ELF-1 (cell line): ENCODE measurements at regions not wholly inside any gene's neighbourhood (a gene's known extent, or its start where the extent isn't known, plus 50 kb on each side); places are given as distances from the start of the nearest gene placed in this dataset.
A peak's percentile ranks its signal among the peaks of the same experiment; 100 is the strongest.

Source experiments
- DNase-seq: peaks from one replicate; pipeline ENCODE4 v3.0.0-alpha.2; 2016; ENCODE audit warnings: low read depth, low spot score

DNA sequence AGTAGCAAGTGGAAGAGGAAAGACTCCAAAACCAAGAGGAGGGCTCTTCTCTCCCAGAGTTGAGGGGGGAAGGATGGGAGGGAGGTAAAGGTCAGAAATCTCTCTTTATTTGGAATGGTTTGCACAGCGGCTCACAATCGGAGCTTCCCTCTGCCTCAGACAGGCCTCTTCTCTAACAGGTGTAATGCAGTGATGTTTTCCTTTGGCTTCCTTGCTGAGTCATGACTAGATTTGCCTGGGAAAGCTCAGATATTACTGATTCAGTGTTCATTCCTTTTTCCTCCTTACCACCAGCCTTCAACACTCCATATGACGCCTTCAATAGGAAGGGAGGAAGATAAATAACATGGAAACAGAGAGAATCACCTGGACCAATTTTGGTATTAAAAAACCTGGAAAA is 136.6 kb downstream of the RNF152 start:
- DNase-seq = no peak

DNA sequence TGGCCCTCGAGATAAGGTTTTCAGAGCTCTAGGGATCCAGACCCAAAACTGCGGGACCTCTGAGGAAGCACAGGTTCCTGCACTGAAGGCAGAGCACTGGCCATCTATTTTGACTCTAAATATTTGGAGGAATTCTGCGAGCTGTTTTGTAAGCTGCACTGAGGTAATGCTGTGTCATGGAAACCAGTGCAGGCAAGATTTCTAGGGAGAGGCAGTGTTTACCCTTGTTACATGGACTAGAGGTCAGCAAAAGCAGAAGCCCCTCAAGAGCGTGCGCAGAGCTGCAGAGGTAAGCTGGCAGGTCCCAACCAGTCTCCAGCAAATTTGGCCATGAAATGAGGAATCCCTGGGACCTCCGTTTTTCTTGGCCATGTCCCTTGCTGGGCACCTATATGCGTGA is 137.3 kb downstream of the RNF152 start:
- DNase-seq = peak; percentile 10

DNA sequence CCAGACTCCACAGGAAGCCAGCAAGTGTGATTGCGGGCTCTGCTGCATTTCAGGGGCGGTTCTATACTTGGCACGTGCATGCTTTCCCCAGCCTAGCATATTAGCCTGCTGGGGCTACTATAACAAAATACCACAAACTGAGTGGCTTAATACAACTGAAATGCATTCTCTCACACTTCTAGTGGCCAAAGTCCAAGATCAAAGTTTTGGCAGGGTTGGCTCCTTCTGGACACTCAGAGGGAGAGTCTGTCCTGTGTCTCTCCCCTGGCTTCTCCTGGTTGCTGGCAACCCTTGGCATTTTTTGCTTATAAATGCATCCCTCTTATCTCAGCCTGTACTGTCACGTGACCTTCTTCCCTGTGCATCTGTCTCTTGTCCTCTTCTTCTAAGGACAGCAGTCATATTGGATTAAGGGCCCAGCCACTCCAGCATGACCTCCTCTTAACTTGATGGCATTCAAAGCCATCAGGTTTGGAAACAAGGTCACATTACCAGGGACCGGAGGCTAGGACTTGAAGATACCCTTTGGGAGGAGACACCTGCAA is 138.7 kb downstream of the RNF152 start:
- no peak for DNase-seq

DNA sequence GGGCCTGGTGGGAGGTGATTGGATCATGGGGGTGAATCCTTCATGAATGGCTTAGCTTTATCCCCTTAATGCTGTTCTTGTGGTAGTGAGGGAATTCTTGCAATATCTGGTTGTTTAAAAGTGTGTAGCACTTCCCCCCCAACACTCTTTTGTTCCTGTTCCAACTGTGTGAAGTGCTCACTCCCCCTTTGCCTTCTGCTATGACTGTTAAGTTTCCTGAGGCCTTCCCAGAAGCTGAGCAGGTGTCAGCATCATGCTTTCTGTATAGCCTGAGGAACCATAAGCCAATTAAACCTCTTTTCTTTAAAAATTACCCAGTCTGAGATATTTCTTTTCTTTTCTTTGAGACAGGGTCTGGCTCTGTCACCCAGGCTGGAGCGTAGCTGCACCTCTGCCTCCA is 139.4 kb downstream of the RNF152 start:
- no peak for DNase-seq

DNA sequence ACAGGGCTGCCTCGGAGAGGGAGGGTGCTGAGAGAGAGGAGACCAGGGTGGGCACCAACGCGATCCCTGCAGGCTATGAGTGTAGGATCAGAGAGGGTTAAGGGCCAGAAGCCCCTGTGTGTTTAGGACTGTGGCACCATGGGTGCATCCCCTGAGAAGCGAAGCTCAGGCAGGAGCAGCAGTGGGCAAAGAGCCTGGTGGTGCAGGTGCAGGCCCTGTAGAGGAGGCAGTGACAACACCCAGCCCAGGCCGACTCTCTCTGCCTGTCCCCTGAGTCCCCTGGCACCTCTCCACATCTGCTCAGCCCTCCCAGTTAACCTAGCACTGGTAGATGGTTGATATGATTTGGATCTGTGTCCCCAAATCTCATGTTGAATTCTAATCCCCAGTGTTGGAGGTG is 139.8 kb downstream of the RNF152 start:
- DNase-seq = no peak

DNA sequence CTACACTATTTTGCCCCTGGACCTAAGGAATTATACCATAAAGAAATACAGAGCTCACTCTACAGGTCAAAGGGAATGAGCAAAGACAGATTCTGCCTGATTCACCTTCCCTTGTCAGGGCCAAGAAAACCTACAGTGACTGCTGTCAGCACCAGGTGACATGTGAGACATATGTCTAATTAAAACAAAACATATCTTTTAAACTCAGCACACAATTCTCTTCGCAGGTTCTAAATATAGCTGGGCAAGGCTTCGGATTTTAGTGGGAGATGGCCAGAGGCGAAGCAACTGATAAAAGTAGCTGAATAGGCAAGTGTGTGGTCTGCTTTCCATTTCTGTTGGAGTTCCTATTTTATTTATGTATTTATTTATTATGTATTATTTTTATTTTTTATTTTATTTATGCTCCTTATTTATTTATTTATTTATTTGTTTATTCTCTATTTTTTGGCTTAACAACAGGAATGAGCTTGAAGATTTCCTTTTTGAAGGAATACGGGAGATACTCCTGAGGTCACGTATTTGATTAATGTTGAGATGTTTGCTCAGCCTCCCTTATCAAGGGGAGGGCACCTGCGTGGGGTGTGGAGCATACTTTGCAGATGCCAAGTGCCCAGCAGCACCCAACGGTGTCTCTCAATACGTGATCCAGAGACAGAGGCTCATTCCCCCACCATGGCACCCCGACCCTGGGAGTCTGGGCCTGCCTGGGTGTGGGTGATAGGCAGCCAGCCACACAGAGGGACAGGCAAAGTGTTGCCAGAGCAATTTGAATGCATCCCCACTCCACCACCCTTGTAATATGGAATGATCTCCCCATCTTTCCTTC is 141.8 kb downstream of the RNF152 start:
- no peak for DNase-seq

DNA sequence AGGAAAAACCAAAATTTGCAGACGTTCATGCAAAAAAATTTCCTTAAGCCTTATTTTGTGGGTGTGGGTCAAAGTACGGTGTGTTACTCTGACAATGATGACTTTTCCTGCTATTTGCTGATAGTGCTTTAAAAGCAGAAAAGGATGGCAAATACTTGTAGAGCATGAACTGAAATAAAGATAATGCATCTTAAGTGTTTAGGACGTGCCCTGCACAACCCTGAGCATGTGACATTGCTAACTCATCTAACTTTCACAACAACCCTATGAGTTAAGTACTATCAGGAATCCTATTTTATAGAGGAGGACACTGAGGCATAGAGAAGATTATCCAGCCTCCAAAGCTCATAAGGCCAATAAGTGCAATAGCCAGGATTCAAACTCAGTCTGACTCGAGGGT is 143.3 kb downstream of the RNF152 start:
- no peak for DNase-seq

DNA sequence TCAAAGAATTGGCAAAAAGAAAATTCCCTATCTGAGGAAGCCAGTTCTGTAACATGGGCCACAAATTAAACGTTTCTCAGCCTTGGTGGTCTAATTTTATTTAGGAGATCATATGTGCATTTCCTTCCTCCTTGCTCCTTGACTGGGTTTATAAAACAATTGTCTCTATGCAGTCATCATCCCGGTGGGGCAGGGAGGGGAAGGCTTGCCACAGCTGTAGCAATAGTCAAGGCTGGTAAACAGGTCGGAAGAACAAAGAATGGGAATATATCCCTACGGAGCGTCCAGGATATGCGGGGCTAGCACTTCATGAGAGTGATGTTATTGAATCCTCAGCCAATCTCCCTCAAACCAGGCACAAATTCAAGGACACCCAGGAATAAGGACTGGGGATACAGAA is 143.8 kb downstream of the RNF152 start:
- no peak for DNase-seq

DNA sequence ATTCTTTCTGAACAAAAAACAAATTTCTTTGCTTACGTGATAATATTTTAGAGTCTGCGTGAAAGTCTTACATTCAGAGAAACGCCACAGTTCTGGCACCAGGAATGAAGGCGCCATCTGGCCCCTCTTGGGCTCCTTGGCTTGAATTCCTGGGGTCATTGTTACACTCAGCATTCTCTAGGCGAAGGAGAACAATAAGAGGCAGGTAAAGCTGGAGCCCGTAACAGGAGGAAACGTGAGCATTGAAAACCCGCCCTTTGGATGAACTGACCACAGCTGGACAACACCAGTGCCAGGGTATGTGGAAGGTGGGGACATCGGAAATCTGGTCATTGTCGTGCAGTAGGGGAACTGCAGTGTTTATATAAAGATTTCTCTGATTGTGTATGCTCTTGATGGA is 144.8 kb downstream of the RNF152 start:
- no peak for DNase-seq

DNA sequence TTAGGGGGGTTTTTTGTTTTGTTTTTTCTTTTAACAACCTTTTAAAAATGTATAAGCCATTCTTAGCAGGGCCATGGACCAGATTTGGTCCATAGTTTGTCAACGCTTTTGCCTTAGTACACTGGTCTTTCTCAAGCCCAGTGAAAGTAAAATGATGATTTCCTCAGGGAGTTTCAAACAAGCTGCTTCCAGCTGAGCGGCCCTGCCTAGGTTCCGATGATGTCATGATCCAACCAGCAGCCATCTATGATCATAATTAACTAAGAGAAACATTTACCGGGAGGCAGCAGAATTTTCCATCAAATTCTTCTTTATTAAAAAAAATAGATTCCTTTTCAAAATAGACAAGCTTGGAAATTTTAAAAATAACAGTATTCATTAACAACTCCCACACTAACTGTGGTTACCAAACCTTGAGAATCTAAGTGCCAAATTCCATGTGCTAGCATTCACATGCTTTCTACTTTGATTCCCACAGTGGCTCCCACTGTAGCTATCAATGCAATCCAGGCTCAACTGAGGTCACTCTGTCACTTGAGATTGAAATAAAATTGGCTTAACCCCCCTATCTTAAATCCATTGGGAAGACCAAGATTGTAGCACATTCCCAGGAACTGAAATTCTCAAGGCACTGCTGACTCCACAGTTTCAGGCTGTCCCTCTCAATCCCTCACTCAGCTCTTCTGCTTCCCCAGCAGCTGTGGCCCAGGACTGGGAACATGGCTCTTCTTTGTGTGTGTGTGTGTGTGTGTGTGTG is 148.9 kb downstream of the RNF152 start:
- DNase-seq = no peak

DNA sequence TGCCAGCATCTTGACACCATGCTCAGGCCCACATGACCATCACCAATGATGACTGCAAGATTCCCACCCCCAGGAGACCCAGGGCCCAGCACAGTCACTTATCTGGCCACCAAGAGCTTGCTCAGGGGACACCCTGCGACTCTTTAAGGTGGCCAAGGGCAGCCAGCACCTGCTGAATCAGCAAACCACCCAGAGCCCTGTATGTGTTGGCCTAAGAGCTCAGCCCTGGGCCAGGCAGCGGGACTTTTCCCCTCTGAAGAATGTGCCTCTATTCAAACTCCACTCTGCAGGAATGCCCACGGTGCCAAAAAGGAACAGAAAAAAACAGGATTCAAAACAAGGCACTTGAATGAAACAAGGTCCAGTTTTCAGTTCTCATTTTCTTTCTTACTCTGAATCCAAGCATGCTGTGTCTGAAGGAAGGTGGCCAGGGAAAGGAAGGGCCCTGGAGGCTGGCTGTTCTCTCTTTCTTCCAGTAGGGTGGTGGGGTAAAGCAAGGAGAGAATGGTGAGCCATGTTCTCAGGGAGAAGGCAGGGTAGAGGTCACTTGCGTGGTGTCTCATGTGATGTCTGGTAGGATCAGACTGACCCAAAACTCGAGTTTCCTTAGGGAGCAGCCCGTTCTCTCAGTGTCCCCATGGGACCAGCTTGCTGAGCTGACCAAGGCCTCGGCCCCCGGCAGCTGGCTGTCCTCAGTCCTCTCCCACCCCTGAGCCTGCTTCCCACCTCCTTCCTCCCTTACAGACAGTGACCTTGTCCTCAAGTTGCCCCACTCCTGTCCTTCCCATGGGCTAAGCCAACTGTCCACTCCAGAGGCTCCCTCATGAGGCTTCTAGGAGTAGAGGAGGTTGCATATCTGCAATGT is 150.0 kb downstream of the RNF152 start:
- no peak for DNase-seq

DNA sequence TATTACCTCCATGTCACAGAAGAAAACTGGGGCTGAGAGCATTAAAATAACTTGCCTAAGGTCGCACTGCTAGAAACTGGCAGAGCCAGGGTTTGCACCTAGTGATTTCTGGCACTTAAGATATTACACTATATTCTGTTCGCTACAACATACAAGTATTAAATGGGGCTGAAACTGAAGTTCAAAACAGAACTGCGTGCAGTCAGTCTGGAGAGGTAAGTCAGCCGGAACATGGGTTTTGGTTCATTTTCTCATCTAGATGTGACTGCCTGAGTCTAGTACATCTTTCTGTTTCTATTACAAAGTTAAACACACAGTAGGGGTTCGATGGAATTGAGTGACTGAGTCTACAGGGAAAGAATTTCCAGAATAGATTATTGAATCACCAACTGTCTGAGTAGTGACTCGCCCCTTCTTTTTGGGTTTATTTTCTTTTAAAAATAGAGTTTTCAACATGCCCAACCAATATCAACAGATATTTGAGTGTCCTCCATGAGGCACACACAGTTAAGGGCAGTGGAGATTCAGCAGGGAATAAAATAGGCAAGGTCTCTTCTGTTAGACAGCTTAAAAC is 150.8 kb downstream of the RNF152 start:
- DNase-seq = no peak

DNA sequence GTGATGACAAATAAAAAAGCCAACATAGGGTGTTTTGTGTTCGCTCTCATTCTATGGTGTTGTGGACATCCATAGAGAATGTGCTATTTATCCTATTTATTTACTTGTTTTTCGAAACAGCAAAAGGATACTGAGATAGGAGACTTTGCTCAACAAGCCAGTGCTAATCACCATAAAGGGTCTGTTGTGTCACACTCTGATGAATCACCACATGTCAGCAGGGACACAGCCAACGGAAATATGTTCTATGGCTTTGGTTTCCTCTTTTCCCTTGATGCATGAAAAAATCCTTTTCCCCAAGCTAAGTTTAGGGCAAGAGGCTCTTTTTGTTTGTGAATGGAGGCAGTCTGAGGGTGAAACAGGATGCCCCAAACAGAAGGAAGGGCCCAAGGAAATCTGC is 154.3 kb downstream of the RNF152 start:
- no peak for DNase-seq

DNA sequence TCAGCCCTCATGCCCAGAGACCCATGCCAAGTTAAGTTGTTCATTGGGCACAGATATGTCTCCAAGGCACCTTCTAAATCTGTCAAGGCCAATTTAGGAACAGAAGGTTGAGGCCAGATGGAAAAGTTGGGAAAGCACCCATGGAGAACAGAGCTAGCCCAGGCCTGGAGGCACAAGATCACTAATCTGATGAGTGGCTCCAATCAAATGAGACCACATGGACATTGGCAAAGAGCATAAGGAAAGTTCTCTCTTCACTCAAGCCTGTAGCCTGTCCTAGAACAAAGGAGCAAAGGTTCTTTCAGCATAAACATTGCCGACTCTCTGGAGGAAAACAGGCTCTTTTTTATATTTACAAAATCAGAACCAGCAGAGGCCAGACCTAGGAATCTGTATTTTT is 154.8 kb downstream of the RNF152 start:
- no peak for DNase-seq

DNA sequence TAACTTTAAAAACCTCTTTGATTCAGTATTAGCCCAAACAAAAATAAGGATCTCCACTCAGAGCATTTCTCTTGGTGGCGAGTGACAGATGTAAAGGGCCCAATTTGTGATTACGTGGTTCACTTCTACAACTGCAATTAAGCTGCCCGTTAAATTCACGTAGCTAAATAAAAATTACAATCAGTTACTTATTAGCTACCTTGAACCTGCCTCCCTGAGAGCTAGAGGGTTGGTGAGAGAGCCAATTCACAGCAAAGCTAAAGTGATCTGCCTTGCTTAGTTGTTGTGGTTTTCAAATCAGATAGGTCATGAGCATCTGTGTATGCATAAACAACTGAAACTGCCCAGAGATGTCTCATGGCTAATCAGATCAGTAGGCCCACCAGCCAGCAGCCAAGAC is 156.7 kb downstream of the RNF152 start:
- no peak for DNase-seq

DNA sequence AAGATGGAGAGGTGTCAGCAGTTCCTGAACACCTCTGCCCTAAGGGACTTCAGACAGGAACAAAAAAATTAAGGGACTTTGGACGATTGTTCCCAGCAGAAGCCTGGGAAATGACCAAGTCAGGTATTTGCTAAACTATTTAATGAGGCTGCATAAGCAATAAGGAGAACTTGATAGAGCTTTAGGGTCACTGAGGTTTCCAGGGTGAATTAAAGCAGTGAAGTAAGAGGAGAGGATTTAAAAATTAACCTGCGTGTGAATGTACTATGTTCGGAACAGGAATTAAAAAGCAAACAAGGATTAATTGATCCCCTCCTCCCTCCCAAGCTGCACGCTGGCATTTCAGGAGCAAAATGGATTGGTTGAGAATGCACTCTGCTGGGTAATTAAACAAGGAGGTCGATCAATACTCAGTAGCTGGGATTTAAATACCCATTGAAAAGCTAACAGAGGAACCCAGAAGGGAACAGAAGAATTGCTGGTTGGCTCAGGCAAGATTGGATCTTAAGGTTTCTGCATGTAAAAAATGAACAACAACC is 157.2 kb downstream of the RNF152 start:
- no peak for DNase-seq

DNA sequence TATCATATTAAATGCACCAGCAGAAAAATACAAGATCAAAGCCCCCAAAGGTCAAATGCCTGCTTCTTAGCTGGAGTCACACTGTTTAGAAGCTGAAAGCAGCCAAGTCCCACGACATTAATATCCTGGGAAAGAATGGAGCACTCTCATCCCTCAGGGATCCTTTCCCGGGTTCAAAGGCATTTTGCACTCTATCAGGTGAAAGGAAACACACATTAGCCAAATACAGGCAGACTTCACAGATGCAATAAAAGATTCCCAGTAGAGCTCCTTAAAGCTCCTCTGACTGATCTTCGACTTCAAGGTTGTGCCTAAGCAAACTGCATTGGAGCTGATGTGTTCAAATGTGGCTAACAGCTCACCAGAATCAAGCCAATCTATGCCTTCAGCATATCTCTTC is 158.4 kb downstream of the RNF152 start:
- DNase-seq = no peak

DNA sequence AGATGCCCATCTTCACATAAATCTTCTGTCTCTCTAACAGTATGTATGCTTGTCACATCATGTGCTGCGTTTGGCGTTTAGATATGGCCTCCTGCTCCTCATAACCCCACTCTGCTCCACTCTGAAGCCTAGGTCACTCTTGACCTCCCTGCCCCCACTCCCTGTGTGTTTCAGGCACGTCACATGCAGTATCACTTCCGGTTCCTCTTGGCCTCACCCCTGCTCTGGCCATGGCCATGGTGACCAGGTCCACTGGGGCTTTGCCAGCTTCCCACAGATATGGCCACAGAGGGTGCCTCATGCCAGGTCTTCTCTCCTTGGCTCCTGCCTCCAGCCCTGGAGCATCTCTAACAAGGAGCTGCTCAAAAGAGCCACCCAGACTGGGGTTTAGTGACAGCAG is 160.0 kb downstream of the RNF152 start:
- no peak for DNase-seq

DNA sequence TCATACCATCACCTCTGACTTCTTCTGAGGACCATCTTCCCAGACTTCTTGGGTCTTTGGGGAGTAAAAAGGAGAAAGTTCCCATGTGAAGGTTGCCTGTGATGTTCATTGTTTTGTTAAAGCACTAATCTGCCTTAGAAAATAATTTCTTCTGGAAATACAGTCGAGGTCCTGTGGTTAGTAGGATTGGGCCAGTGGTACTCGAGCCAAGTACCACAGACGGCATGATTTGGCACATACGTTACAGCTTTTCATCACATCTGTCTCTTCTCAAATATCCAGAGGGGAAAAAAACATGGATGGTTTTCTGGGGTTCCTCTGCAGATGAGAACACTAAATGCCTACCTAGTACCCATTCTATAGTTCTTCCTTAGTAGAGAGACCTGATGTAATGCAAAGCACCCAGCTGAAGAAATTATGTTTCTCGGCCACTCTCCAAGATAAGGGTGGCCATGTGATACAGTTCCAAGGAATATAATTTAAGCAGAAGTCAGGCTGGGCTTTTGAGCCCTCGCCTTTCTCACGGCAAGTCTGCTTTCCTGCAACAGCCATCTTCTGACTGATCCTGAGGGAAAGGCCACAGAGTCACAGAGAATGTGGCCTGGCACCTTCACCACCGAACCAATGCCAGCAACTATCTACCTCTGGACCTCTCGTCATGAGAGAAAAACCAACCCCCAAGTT is 161.0 kb downstream of the RNF152 start:
- DNase-seq = no peak

DNA sequence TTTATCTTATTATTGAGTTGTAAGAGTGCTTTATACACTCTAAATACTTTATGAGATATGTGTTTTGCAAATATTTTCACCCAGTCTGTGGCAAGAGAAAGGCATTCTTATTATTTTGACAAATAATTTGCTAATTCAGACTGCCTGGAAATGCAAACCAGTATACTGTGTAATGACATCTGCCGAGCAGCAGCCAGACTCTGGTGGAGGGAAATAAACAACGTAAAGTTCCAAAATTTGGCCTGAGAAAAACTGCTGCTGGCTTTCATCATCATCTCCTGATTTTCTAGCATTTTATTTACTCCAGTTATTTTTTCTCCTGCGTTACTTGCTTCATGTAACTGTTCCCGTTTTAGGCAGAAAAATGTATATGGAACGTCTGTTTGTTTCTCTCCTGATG is 161.6 kb downstream of the RNF152 start:
- no peak for DNase-seq

DNA sequence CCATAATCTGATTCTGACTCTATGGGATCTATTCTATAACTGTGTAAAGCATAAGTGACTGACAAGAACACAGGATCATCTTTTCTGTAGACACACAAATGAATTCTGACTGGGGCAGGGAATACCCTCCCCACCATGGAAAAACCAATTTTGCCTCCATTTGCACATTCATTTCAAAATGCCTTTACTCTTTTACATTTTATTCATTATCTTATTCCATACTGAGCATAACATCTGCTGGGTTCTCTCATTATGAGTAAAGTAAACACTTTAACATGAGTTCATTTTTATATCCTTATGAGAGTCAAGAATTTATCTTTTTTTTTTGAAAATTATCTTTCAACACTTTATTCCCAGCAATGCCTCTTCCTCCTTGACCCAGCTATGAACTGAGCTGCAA is 163.5 kb downstream of the RNF152 start:
- DNase-seq = no peak
